GM12878 (cell line): ENCODE measurements at regions not wholly inside any gene's neighbourhood (a gene's known extent, or its start where the extent isn't known, plus 50 kb on each side); places are given as distances from the start of the nearest gene placed in this dataset.

ENCODE experiments used
- CREB1 ChIP-seq: IDR thresholded peaks from 2 replicates; pipeline ENCODE4 v1.6.1; 2012; ENCODE audit warnings: low read depth, mild to moderate bottlenecking, inconsistent platforms
- EZH2 ChIP-seq: IDR thresholded peaks from 2 replicates; pipeline ENCODE4 v1.6.1; 2012; ENCODE audit warnings: low read depth, mild to moderate bottlenecking, control low read depth, inconsistent platforms, low read length, borderline replicate concordance; ENCODE audit not compliant: control insufficient read depth
- FOS ChIP-seq: IDR thresholded peaks from 3 replicates; pipeline ENCODE4 v1.6.1; 2011; ENCODE audit warnings: borderline replicate concordance; ENCODE audit not compliant: insufficient read length; ENCODE audit errors: extremely low read depth
- MYC ChIP-seq: IDR thresholded peaks from 2 replicates; pipeline ENCODE4 v1.6.1; 2011; ENCODE audit warnings: mild to moderate bottlenecking, low read length, moderate library complexity, inconsistent platforms; ENCODE audit not compliant: insufficient read depth, insufficient replicate concordance, insufficient read length, severe bottlenecking
- NBN ChIP-seq: fragments of 450-650 bp; IDR thresholded peaks from 2 replicates; pipeline ENCODE4 v1.6.1; 2016
- NRF1 ChIP-seq: conservative IDR thresholded peaks from 2 replicates; pipeline ENCODE4 v1.6.1; 2011; ENCODE audit warnings: mild to moderate bottlenecking, low read depth, low read length, improper control_type of control experiment
- POLR2AphosphoS5 ChIP-seq: IDR thresholded peaks from 2 replicates; pipeline ENCODE4 v1.6.1; 2011; ENCODE audit warnings: mild to moderate bottlenecking, low read length, inconsistent platforms
- RB1 ChIP-seq: fragments of 450-650 bp; formaldehyde crosslinking; IDR thresholded peaks from 2 replicates; pipeline ENCODE4 v1.6.1; 2017; ENCODE audit warnings: mild to moderate bottlenecking, borderline replicate concordance
- RCOR1 ChIP-seq: conservative IDR thresholded peaks from 2 replicates; pipeline ENCODE4 v1.6.1; 2012; ENCODE audit warnings: low read depth, low read length, improper control_type of control experiment
- SP1 ChIP-seq: IDR thresholded peaks from one replicate; pipeline ENCODE4 v1.6.1; 2011; ENCODE audit warnings: low read depth, low read length
- TF ChIP-seq, protein P1 (sequence below): fragments of 450-650 bp; formaldehyde crosslinking; IDR thresholded peaks from 2 replicates; pipeline ENCODE4 v1.4.0; 2020; ENCODE audit warnings: mild to moderate bottlenecking, moderate library complexity
- TF ChIP-seq, protein P2 (sequence below), 3 experiments: IDR thresholded peaks in 2 of 3; conservative IDR thresholded peaks in 1 of 3; 2 replicates each; pipeline ENCODE4 v1.5.1; 2011; ENCODE audit warnings: low read depth in 3 of 3, low read length in 3 of 3, mild to moderate bottlenecking in 3 of 3, control low read depth in 2 of 3, moderate library complexity in 2 of 3, inconsistent platforms in 1 of 3, mixed read lengths in 1 of 3; ENCODE audit not compliant: control insufficient read depth in 2 of 3, insufficient read depth in 1 of 3; ENCODE audit errors: extremely low read depth in 1 of 3
- TF ChIP-seq, protein P3 (sequence below): IDR thresholded peaks from 2 replicates; pipeline ENCODE4 v1.6.1; 2012; ENCODE audit warnings: low read depth, low read length, improper control_type of control experiment
- TF ChIP-seq, protein P4 (sequence below): IDR thresholded peaks from 2 replicates; pipeline ENCODE4 v1.6.1; 2012; ENCODE audit warnings: mild to moderate bottlenecking, low read depth, low read length

DNA sequence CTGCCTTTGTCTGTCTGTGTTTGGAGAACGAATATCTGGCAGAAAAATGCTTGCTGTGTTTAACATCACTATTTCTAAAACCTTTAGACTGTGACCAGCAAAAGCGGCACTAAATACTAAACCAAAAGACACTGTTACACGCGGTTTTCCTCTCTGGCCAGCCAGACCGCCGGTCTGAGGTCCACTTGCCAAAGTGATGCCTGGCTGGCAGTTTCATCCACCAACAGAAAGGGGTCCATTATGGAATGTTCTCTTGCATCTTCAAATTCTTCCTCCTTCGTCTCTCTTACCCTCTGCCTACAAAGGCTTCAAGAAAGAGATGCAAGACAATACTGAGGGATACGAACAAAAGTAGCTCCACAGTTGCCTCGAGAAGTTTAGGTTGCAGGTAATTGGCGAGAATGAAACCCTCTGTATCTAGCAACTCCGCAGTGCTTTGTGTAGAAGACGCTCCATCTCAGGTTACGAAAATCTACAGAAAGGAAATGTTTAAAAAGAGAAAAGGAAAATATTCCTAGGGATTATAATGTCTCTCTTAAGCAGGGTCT is 176.6 kb downstream of the TRIM27 start:
- TF ChIP-seq, protein P1, sequence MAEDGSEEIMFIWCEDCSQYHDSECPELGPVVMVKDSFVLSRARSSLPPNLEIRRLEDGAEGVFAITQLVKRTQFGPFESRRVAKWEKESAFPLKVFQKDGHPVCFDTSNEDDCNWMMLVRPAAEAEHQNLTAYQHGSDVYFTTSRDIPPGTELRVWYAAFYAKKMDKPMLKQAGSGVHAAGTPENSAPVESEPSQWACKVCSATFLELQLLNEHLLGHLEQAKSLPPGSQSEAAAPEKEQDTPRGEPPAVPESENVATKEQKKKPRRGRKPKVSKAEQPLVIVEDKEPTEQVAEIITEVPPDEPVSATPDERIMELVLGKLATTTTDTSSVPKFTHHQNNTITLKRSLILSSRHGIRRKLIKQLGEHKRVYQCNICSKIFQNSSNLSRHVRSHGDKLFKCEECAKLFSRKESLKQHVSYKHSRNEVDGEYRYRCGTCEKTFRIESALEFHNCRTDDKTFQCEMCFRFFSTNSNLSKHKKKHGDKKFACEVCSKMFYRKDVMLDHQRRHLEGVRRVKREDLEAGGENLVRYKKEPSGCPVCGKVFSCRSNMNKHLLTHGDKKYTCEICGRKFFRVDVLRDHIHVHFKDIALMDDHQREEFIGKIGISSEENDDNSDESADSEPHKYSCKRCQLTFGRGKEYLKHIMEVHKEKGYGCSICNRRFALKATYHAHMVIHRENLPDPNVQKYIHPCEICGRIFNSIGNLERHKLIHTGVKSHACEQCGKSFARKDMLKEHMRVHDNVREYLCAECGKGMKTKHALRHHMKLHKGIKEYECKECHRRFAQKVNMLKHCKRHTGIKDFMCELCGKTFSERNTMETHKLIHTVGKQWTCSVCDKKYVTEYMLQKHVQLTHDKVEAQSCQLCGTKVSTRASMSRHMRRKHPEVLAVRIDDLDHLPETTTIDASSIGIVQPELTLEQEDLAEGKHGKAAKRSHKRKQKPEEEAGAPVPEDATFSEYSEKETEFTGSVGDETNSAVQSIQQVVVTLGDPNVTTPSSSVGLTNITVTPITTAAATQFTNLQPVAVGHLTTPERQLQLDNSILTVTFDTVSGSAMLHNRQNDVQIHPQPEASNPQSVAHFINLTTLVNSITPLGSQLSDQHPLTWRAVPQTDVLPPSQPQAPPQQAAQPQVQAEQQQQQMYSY (CRISPR knock-in tag) = no peak
- no peak for TF ChIP-seq NRF1
- TF ChIP-seq NBN = no peak
- TF ChIP-seq, protein P2, sequence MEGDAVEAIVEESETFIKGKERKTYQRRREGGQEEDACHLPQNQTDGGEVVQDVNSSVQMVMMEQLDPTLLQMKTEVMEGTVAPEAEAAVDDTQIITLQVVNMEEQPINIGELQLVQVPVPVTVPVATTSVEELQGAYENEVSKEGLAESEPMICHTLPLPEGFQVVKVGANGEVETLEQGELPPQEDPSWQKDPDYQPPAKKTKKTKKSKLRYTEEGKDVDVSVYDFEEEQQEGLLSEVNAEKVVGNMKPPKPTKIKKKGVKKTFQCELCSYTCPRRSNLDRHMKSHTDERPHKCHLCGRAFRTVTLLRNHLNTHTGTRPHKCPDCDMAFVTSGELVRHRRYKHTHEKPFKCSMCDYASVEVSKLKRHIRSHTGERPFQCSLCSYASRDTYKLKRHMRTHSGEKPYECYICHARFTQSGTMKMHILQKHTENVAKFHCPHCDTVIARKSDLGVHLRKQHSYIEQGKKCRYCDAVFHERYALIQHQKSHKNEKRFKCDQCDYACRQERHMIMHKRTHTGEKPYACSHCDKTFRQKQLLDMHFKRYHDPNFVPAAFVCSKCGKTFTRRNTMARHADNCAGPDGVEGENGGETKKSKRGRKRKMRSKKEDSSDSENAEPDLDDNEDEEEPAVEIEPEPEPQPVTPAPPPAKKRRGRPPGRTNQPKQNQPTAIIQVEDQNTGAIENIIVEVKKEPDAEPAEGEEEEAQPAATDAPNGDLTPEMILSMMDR (IDR thresholded peaks at IDR 0.05 in 2 of 3, conservative IDR thresholded peaks at IDR 0.05 in 1 of 3; ENCODE audit: control insufficient read depth in 2 of 3, extremely low read depth in 1 of 3, insufficient read depth in 1 of 3, low read depth in 3 of 3, low read length in 3 of 3) = no peak
- no peak for TF ChIP-seq FOS
- TF ChIP-seq, protein P3, sequence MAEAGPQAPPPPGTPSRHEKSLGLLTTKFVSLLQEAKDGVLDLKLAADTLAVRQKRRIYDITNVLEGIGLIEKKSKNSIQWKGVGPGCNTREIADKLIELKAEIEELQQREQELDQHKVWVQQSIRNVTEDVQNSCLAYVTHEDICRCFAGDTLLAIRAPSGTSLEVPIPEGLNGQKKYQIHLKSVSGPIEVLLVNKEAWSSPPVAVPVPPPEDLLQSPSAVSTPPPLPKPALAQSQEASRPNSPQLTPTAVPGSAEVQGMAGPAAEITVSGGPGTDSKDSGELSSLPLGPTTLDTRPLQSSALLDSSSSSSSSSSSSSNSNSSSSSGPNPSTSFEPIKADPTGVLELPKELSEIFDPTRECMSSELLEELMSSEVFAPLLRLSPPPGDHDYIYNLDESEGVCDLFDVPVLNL = no peak
- TF ChIP-seq, protein P4, sequence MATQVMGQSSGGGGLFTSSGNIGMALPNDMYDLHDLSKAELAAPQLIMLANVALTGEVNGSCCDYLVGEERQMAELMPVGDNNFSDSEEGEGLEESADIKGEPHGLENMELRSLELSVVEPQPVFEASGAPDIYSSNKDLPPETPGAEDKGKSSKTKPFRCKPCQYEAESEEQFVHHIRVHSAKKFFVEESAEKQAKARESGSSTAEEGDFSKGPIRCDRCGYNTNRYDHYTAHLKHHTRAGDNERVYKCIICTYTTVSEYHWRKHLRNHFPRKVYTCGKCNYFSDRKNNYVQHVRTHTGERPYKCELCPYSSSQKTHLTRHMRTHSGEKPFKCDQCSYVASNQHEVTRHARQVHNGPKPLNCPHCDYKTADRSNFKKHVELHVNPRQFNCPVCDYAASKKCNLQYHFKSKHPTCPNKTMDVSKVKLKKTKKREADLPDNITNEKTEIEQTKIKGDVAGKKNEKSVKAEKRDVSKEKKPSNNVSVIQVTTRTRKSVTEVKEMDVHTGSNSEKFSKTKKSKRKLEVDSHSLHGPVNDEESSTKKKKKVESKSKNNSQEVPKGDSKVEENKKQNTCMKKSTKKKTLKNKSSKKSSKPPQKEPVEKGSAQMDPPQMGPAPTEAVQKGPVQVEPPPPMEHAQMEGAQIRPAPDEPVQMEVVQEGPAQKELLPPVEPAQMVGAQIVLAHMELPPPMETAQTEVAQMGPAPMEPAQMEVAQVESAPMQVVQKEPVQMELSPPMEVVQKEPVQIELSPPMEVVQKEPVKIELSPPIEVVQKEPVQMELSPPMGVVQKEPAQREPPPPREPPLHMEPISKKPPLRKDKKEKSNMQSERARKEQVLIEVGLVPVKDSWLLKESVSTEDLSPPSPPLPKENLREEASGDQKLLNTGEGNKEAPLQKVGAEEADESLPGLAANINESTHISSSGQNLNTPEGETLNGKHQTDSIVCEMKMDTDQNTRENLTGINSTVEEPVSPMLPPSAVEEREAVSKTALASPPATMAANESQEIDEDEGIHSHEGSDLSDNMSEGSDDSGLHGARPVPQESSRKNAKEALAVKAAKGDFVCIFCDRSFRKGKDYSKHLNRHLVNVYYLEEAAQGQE = no peak
- TF ChIP-seq CREB1 = no peak
- no peak for TF ChIP-seq POLR2AphosphoS5
- no peak for TF ChIP-seq RB1
- TF ChIP-seq EZH2 = no peak
- TF ChIP-seq SP1 = no peak
- no peak for TF ChIP-seq RCOR1
- TF ChIP-seq MYC = no peak
